Astrocyte (in vitro differentiated cells and primary cell): ENCODE measurements at regions not wholly inside any gene's neighbourhood (a gene's known extent, or its start where the extent isn't known, plus 50 kb on each side); places are given as distances from the start of the nearest gene placed in this dataset.

ENCODE experiments used
- DNase-seq: peaks from one replicate; pipeline ENCODE4 v3.0.0-alpha.2; 2010; ENCODE audit warnings: low read depth
- FAIRE-seq: peaks from 2 replicates; lab custom pipeline; 2011; peaks lifted over from hg19 to GRCh38; lab: Jason Lieb, UNC
- H2AFZ ChIP-seq: 2 replicates; pipeline ENCODE4 v1.6.0; 2012; ENCODE audit warnings: low read depth, low read length, inconsistent platforms
- H3K27ac ChIP-seq: 2 replicates; pipeline ENCODE4 v1.5.1; 2011; ENCODE audit warnings: low read depth, low read length, inconsistent platforms
- H3K27me3 ChIP-seq: 2 replicates; pipeline ENCODE4 v1.6.0; 2011; ENCODE audit warnings: low read length, inconsistent platforms; ENCODE audit not compliant: insufficient read depth
- H3K36me3 ChIP-seq: 2 replicates; pipeline ENCODE4 v1.5.1; 2011; ENCODE audit warnings: low read length, inconsistent platforms; ENCODE audit not compliant: insufficient read depth
- H3K4me1 ChIP-seq: 2 replicates; pipeline ENCODE4 v1.5.1; 2011; ENCODE audit warnings: low read length, inconsistent platforms; ENCODE audit not compliant: insufficient read depth
- H3K4me2 ChIP-seq: 2 replicates; pipeline ENCODE4 v1.6.0; 2012; ENCODE audit warnings: low read length, inconsistent platforms
- H3K4me3 ChIP-seq: 2 replicates; pipeline ENCODE4 v1.5.1; 2011; ENCODE audit warnings: low read depth, mild to moderate bottlenecking, low read length, inconsistent platforms; ENCODE audit not compliant: insufficient read depth
- H3K79me2 ChIP-seq: 2 replicates; pipeline ENCODE4 v1.6.0; 2012; ENCODE audit warnings: mild to moderate bottlenecking, low read length, inconsistent platforms; ENCODE audit not compliant: insufficient read depth
- H3K9ac ChIP-seq: 2 replicates; pipeline ENCODE4 v1.6.0; 2012; ENCODE audit warnings: mild to moderate bottlenecking, low read length, inconsistent platforms
- H3K9me3 ChIP-seq: 2 replicates; pipeline ENCODE4 v1.5.1; 2012; ENCODE audit warnings: low read depth, mild to moderate bottlenecking, low read length, inconsistent platforms; ENCODE audit not compliant: insufficient read depth
- H4K20me1 ChIP-seq: 2 replicates; pipeline ENCODE4 v1.6.0; 2012; ENCODE audit warnings: low read length, inconsistent platforms; ENCODE audit not compliant: insufficient read depth
- H3K27ac Mint-ChIP-seq: one replicate; pipeline ENCODE4 v1.8.0; 2021; ENCODE audit warnings: mild to moderate bottlenecking, mixed read lengths; ENCODE audit not compliant: unreplicated experiment
- H3K27me3 Mint-ChIP-seq: one replicate; pipeline ENCODE4 v1.8.0; 2021; ENCODE audit warnings: low read depth, mixed read lengths; ENCODE audit not compliant: unreplicated experiment
- H3K36me3 Mint-ChIP-seq: one replicate; pipeline ENCODE4 v1.8.0; 2021; ENCODE audit warnings: low read depth, mixed read lengths; ENCODE audit not compliant: unreplicated experiment
- H3K4me1 Mint-ChIP-seq: one replicate; pipeline ENCODE4 v1.8.0; 2021; ENCODE audit warnings: low read depth, mixed read lengths; ENCODE audit not compliant: unreplicated experiment
- H3K4me3 Mint-ChIP-seq: one replicate; pipeline ENCODE4 v1.8.0; 2021; ENCODE audit warnings: mild to moderate bottlenecking, moderate library complexity, mixed read lengths; ENCODE audit not compliant: unreplicated experiment
- H3K9me3 Mint-ChIP-seq: one replicate; pipeline ENCODE4 v1.8.0; 2021; ENCODE audit warnings: mild to moderate bottlenecking, mixed read lengths; ENCODE audit not compliant: unreplicated experiment
- EZH2 ChIP-seq: IDR thresholded peaks from 2 replicates; pipeline ENCODE4 v1.6.1; 2012; ENCODE audit warnings: mild to moderate bottlenecking, low read length, inconsistent platforms; ENCODE audit not compliant: insufficient read depth
- TF ChIP-seq, protein P1 (sequence below): IDR thresholded peaks from 2 replicates; pipeline ENCODE4 v1.5.1; 2011; ENCODE audit warnings: low read depth, mild to moderate bottlenecking, inconsistent platforms, low read length, moderate library complexity; ENCODE audit not compliant: insufficient read depth

DNA sequence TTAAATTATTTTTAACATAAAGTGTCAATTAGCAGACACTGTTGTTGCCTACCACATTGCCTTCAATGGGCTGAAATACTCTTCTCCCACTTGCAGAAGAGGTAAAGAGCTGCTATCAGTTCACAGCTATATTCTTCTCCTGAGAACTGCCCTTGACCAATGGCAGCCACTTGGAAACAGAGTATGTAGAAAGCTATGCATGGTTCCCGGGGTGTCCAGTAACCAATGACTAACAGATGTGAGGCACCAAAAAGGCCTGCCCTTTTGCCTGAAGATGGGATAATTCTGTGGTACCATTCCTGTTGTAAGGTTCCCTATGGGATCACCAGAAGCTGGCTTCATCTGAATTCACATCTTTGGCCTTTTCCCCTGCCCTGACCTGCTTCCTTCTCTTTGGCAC lies 181.4 kb upstream of the MAP3K1 start:
- Mint-ChIP-seq H3K9me3 (peaks cover 6% of the 10 kb centered on the region), H3K4me1 (peaks cover 33% of the 10 kb centered on the region), H3K36me3 (no peaks in the 10 kb centered on the region), H3K27me3 (peaks cover 7% of the 10 kb centered on the region), H3K27ac (no peak overlapping the region), H3K4me3 (no peak overlapping the region)
- Histone ChIP-seq H4K20me1 (no peaks in the 10 kb centered on the region), H3K4me1 (peaks cover 15% of the 10 kb centered on the region), H3K27me3 (no peaks in the 10 kb centered on the region), H3K79me2 (no peaks in the 10 kb centered on the region), H2AFZ (no peak overlapping the region), H3K4me3 (no peak overlapping the region), H3K9ac (no peak overlapping the region), H3K9me3 (no peaks in the 10 kb centered on the region), H3K36me3 (no peaks in the 10 kb centered on the region), H3K4me2 (no peak overlapping the region), H3K27ac (no peak overlapping the region)
- TF ChIP-seq, protein P1, sequence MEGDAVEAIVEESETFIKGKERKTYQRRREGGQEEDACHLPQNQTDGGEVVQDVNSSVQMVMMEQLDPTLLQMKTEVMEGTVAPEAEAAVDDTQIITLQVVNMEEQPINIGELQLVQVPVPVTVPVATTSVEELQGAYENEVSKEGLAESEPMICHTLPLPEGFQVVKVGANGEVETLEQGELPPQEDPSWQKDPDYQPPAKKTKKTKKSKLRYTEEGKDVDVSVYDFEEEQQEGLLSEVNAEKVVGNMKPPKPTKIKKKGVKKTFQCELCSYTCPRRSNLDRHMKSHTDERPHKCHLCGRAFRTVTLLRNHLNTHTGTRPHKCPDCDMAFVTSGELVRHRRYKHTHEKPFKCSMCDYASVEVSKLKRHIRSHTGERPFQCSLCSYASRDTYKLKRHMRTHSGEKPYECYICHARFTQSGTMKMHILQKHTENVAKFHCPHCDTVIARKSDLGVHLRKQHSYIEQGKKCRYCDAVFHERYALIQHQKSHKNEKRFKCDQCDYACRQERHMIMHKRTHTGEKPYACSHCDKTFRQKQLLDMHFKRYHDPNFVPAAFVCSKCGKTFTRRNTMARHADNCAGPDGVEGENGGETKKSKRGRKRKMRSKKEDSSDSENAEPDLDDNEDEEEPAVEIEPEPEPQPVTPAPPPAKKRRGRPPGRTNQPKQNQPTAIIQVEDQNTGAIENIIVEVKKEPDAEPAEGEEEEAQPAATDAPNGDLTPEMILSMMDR, result no peak
- TF ChIP-seq EZH2, result no peak
- DNase-seq (no peak), FAIRE-seq (no peak)

DNA sequence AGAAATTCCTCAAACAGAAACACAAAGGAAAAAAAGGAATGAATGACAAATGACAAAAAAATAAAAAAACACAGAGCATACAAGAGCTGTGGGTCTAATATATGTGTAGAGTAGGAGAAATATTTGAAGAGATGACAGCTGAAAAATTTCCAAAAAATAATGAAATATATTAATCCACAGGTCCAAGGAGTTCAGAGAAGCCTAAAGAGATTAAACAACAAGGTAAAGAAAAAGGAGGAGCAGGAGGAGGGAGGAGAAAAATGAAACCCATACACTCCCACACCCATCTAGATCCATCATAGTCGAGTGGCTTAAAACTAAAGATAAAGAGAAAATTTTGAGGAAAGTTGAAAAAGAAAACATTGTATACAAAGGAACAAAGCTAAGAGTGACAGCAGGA lies 182.4 kb upstream of the MAP3K1 start:
- Mint-ChIP-seq H3K4me1 (peaks cover 24% of the 10 kb centered on the region), H3K36me3 (no peaks in the 10 kb centered on the region), H3K4me3 (no peak overlapping the region), H3K27ac (no peak overlapping the region), H3K9me3 (peaks cover 11% of the 10 kb centered on the region), H3K27me3 (peaks cover 2% of the 10 kb centered on the region)
- Histone ChIP-seq H3K27ac (no peak overlapping the region), H3K27me3 (no peaks in the 10 kb centered on the region), H3K4me1 (peaks cover 12% of the 10 kb centered on the region), H3K79me2 (no peaks in the 10 kb centered on the region), H3K36me3 (no peaks in the 10 kb centered on the region), H3K4me2 (no peak overlapping the region), H3K4me3 (no peak overlapping the region), H4K20me1 (no peaks in the 10 kb centered on the region), H3K9ac (no peak overlapping the region), H2AFZ (no peak overlapping the region), H3K9me3 (no peaks in the 10 kb centered on the region)
- no peak for TF ChIP-seq EZH2
- TF ChIP-seq, protein P1, result no peak
- FAIRE-seq (no peak), DNase-seq (no peak)

DNA sequence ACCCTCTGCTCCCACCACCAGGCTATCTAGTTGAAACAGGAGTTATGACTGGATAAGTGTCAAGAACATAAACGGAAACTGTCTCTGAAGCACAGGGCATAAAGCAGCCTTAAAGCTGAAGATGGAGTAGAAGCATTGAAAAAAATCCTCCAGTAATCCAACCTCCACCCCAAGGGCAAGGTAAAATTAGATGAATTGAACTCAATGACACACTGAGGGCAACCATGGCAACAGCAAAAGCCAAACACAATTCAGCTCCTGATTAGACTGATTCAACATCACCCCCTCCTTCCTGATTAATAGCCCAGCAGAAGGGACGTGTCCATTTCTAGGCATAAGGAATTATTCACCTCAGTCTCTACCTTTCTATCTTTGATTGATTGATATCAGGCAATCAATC lies 183.2 kb upstream of the MAP3K1 start:
- DNase-seq (no peak), FAIRE-seq (no peak)
- no peak overlapping the region for H3K4me3 Mint-ChIP-seq
- no peak overlapping the region for H3K9ac ChIP-seq
- H3K4me1 Mint-ChIP-seq, result peaks cover 17% of the 10 kb centered on the region
- H3K4me1 ChIP-seq, result peaks cover 5% of the 10 kb centered on the region
- no peaks in the 10 kb centered on the region for H4K20me1 ChIP-seq
- H2AFZ ChIP-seq, result no peak overlapping the region
- H3K27me3 Mint-ChIP-seq, result peaks cover 2% of the 10 kb centered on the region
- no peak overlapping the region for H3K27ac ChIP-seq
- no peak for TF ChIP-seq EZH2
- TF ChIP-seq, protein P1, result no peak
- no peak overlapping the region for H3K27ac Mint-ChIP-seq
- H3K9me3 ChIP-seq, result peaks cover 2% of the 10 kb centered on the region
- no peaks in the 10 kb centered on the region for H3K79me2 ChIP-seq
- H3K36me3 Mint-ChIP-seq, result no peaks in the 10 kb centered on the region
- H3K27me3 ChIP-seq, result no peaks in the 10 kb centered on the region
- no peak overlapping the region for H3K4me2 ChIP-seq
- peaks cover 15% of the 10 kb centered on the region for H3K9me3 Mint-ChIP-seq
- H3K36me3 ChIP-seq, result no peaks in the 10 kb centered on the region
- no peak overlapping the region for H3K4me3 ChIP-seq
